Naive thymus-derived CD8-positive, alpha-beta T cell (primary cell): ENCODE measurements at regions not wholly inside any gene's neighbourhood (a gene's known extent, or its start where the extent isn't known, plus 50 kb on each side); places are given as distances from the start of the nearest gene placed in this dataset.
"Not testable (repeated sequence)": the region's sequence is repeated elsewhere in the genome, so short reads cannot be mapped to it uniquely, and the experiment has no call there.

ENCODE experiments used
- ATAC-seq, 2 donors: fragments of 150-1000 bp; cut with Tn5 transposase in 1 of 2; sonication (Bioruptor Pico), chemical (Tn5 transposase) in 1 of 2; 1 replicate in 1 of 2; 2 replicates in 1 of 2; pipeline ENCODE4 v1.10.0; 2021; ENCODE audit warnings: mild to moderate bottlenecking in 2 of 2, moderate library complexity in 2 of 2
- POLR2A ChIA-PET: fragments of 350-600 bp; sonication (Branson Sonifier 250); formaldehyde crosslinking; loops from one replicate; lab custom pipeline; 2021; ENCODE audit warnings: antibody characterized with exemption; lab: Charles Lee
- DNase-seq, 10 donors: peaks; one replicate each; pipeline versions ENCODE4 v3.0.0 to v3.0.0-alpha.2; 2020 to 2022
- H3K27ac Mint-ChIP-seq, 10 donors: one replicate each; pipeline ENCODE4 v1.8.0; 2020 to 2022; ENCODE audit warnings: mild to moderate bottlenecking in 10 of 10, mixed read lengths in 10 of 10, moderate library complexity in 4 of 10, inconsistent platforms in 1 of 10
- H3K27me3 Mint-ChIP-seq, 5 donors: one replicate each; pipeline ENCODE4 v1.8.0; 2021 to 2022; ENCODE audit warnings: mixed read lengths in 5 of 5
- H3K36me3 Mint-ChIP-seq, 3 donors: one replicate each; pipeline ENCODE4 v1.8.0; 2020 to 2022; ENCODE audit warnings: mixed read lengths in 3 of 3, mild to moderate bottlenecking in 2 of 3, inconsistent platforms in 1 of 3
- H3K4me1 Mint-ChIP-seq, 4 donors: one replicate each; pipeline ENCODE4 v1.8.0; 2021 to 2022; ENCODE audit warnings: mixed read lengths in 4 of 4
- H3K4me3 Mint-ChIP-seq, 10 donors: one replicate each; pipeline ENCODE4 v1.8.0; 2020 to 2022; ENCODE audit warnings: mild to moderate bottlenecking in 10 of 10, mixed read lengths in 10 of 10, moderate library complexity in 6 of 10, inconsistent platforms in 1 of 10
- H3K9me3 Mint-ChIP-seq, 9 donors: one replicate each; pipeline ENCODE4 v1.8.0; 2020 to 2022; ENCODE audit warnings: mixed read lengths in 9 of 9, mild to moderate bottlenecking in 3 of 9, inconsistent platforms in 1 of 9, moderate library complexity in 1 of 9

- H3K4me3 Mint-ChIP-seq, POLR2A ChIA-PET, H3K4me1 Mint-ChIP-seq: not testable (repeated sequence)
Measured at GRCh38 chr6:146939456-146939855, 264.8 kb upstream of the STXBP5 start.

DNA sequence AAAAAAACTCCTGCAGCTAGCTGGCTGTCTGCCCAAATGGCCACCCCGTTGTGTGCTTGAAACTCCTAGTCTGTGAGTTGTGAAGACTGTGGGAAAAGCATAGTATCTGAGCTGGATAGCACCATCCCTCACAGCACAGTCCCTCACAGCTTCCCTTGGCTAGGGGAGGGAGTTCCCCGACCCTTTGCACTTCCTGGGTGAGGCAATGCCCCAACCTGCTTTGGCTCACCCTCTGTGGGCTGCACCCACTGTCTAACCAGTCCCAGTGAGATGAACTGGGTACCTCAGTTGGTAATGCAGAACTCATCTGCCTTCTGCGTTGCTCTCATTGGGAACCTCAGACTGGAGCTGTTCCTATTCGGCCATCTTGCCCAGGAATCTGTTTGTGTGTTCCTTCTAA is 260.6 kb upstream of the STXBP5 start:
- DNase-seq (no peak), ATAC-seq (no peak)
- Mint-ChIP-seq H3K9me3 (peaks cover 0 to 38% (median 11%) of the 10 kb centered on the region in 9 donors), H3K4me3 (no peak overlapping the region), H3K27me3 (peaks cover 0 to 3% (median 0%) of the 10 kb centered on the region in 5 donors), H3K27ac (no peak overlapping the region), H3K4me1 (peaks cover 0 to 2% (median 0%) of the 10 kb centered on the region in 4 donors), H3K36me3 (peaks cover 0 to 19% (median 11%) of the 10 kb centered on the region in 3 donors)
- POLR2A ChIA-PET: no interaction called here

More at GRCh38 chr6:146939456-146939855, 264.8 kb upstream of the STXBP5 start:
- not testable (repeated sequence) for ATAC-seq, H3K27me3 Mint-ChIP-seq, DNase-seq, H3K27ac Mint-ChIP-seq
- Mint-ChIP-seq H3K9me3 (peaks cover 0 to 33% (median 13%) of the 10 kb centered on the region in 9 donors), H3K36me3 (peaks cover 0 to 14% (median 9%) of the 10 kb centered on the region in 3 donors)

DNA sequence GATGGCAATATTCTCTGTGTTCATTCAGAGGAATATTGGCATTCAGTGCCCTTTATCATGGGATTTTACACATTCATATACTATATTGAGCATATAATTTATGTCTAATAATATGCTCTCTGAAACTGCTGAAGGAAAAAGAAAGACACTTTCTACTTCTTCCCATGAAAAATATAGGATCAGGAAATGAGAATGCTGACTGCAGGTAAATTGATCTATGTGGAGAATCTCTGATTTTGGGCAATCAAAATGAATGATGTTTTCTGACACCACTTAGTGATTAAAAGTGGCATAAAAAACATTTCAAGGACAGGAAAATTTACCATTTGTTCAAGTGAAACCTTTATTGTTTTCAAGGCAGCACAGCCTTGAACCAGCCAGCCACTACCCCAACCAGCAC is 260.1 kb upstream of the STXBP5 start:
- H3K27me3 Mint-ChIP-seq: peaks cover 0 to 3% (median 0%) of the 10 kb centered on the region in 5 donors
- no peak overlapping the region for H3K27ac Mint-ChIP-seq
- H3K4me3 Mint-ChIP-seq: no peak overlapping the region
- H3K36me3 Mint-ChIP-seq: peaks cover 0 to 19% (median 11%) of the 10 kb centered on the region in 3 donors
- peaks cover 0 to 38% (median 11%) of the 10 kb centered on the region in 9 donors for H3K9me3 Mint-ChIP-seq
- peaks cover 0 to 2% (median 0%) of the 10 kb centered on the region in 4 donors for H3K4me1 Mint-ChIP-seq
- ATAC-seq: no peak
- no peak for DNase-seq
- POLR2A ChIA-PET: no interaction called here

DNA sequence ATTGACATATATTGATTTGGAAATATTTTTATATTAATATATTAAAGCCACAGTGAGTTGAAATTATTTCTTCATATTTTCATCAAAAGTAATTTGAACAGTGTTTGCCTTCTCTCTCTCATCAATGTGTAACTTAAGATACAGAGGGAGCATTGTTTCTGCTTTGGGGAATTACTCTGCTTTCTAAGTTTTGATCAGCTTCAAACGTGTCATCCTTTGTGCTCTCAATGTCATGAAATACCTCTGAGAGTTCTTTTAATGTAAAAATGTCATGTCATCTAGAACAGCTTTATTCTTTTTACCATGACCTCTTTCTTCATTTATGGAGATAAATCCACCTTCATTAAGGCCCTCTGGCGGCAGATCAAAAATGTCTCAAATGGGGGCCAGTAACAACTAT is 259.4 kb upstream of the STXBP5 start:
- H3K4me1 Mint-ChIP-seq: peaks cover 0 to 4% (median 0%) of the 10 kb centered on the region in 4 donors
- H3K27ac Mint-ChIP-seq: no peak overlapping the region
- DNase-seq (no peak), ATAC-seq (no peak)
- POLR2A ChIA-PET: no interaction called here
- no peak overlapping the region for H3K4me3 Mint-ChIP-seq
- peaks cover 0 to 19% (median 11%) of the 10 kb centered on the region in 3 donors for H3K36me3 Mint-ChIP-seq
- peaks cover 0 to 38% (median 11%) of the 10 kb centered on the region in 9 donors for H3K9me3 Mint-ChIP-seq
- peaks cover 0 to 3% (median 0%) of the 10 kb centered on the region in 5 donors for H3K27me3 Mint-ChIP-seq

GRCh38 chr6:146946559-146946958 is 257.7 kb upstream of the STXBP5 start:
- Mint-ChIP-seq H3K4me3 (no peak overlapping the region), H3K36me3 (peaks cover 0 to 18% (median 11%) of the 10 kb centered on the region in 3 donors), H3K9me3 (peaks cover 0 to 31% (median 10%) of the 10 kb centered on the region in 9 donors), H3K27me3 (peaks cover 0 to 3% (median 0%) of the 10 kb centered on the region in 5 donors), H3K4me1 (peaks cover 8 to 14% (median 11%) of the 10 kb centered on the region in 4 donors), H3K27ac (no peak overlapping the region)
- POLR2A ChIA-PET: no interaction called here
- ATAC-seq: no peak
- DNase-seq: no peak

DNA sequence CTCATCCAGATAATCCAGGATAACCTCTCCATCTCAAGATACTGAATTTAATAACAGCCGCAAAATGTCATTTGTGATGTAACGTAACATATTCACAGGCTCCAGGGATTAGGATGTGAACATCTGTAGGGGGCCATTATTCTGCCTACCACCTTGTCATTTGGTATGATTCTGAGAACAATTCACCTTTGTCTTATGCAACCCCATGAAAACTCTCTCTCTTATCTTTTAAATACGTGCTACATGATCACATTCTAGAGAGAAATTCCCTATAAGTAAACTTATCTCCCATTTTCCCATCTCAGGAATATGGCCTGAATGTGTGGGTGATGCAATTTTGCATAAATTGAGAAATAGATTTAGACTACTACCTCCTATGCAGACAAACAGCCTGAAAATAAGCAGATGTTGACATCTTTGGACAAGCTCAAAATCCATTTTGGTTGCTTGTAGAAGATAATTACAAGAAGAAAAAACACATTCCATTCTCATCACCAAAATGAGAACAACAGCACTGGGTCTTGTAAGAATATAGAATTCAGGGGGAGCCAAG is 255.4 kb upstream of the STXBP5 start:
- ATAC-seq (no peak), DNase-seq (no peak)
- Mint-ChIP-seq H3K27ac (peak overlapping the region in 1 of 10 donors; percentile 29), H3K4me1 (peaks cover 8 to 14% (median 10%) of the 10 kb centered on the region in 4 donors), H3K36me3 (peaks cover 0 to 5% (median 3%) of the 10 kb centered on the region in 3 donors), H3K4me3 (no peak overlapping the region), H3K27me3 (no peaks in the 10 kb centered on the region), H3K9me3 (peaks cover 0 to 11% (median 3%) of the 10 kb centered on the region in 9 donors)
- POLR2A ChIA-PET: no interaction called here

DNA sequence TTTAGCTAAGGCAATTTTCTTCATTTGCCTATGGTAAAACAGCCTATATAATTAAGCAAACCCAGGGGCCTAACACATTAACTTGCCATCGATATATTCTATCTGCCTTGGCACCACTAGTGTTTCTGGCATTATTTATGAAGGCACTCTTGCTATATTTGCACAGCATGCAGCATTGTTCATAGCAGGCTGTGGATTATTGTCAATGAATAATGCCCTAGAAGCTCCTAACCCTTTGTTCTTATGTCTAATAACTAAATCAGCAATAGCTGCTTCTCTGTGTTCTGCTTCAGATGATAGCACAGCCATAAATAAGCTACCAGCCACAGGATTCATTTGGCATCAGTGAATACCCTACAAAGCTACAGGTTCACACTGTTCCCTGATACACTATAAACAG is 254.8 kb upstream of the STXBP5 start:
- Mint-ChIP-seq H3K27me3 (no peaks in the 10 kb centered on the region), H3K4me1 (peaks cover 8 to 14% (median 10%) of the 10 kb centered on the region in 4 donors), H3K9me3 (peaks cover 0 to 6% (median under 1%) of the 10 kb centered on the region in 9 donors), H3K4me3 (no peak overlapping the region), H3K27ac (no peak overlapping the region), H3K36me3 (peaks cover 0 to 5% (median 3%) of the 10 kb centered on the region in 3 donors)
- ATAC-seq (no peak), DNase-seq (no peak)
- POLR2A ChIA-PET: no interaction called here

DNA sequence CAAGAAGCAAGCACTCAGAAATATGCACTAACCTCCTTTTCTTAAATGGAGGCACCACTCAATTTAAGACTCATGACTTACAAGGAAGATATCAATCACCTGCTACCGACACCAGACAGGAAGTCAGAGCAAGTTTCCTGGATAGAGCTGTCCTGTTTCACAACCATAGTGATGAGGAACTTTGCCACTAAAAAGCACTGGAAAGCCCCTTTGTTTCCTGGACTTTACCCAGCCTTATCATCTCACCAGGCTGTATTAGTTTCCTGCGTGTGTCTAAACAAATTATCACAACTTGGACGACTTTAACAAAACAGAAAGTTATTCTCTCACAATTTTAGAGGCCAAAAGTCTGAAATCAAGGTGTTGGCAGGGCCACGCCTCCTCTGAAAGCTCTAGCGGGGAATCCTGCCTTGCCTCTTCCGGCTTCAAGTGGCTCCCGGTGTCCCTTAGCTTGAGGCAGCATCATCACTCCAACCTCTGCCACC is 253.8 kb upstream of the STXBP5 start:
- Mint-ChIP-seq H3K9me3 (no peaks in the 10 kb centered on the region), H3K27me3 (no peaks in the 10 kb centered on the region), H3K36me3 (no peaks in the 10 kb centered on the region), H3K4me3 (peak overlapping the region in 4 of 10 donors; percentile 24 to 41 (median 26)), H3K27ac (peak overlapping the region in 4 of 10 donors; percentile 1 to 26 (median 20)), H3K4me1 (peaks cover 8 to 14% (median 10%) of the 10 kb centered on the region in 4 donors)
- DNase-seq (peak in 2 of 10 donors; percentile 1 to 7), ATAC-seq (peak in 1 of 2 donors; percentile 68)
- POLR2A ChIA-PET: no interaction called here

DNA sequence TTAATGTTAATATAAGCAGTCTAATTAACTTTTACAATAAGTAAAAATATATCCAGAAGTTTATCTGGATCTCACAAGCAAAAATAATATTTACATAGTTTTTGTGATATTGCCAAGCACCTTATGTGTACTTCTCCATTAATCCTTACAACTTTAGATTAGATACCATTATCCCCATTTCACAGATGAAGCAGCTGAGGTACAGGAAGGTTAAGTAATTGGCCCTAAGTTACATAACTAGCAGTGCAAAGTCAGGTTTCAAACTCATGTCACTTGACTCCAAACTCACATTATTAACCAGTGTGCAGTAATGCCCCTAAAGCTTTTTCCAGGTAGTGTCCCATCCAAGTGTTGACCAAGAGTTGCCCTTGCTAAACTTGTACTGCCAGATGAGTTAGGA is 248.6 kb upstream of the STXBP5 start:
- H3K27ac Mint-ChIP-seq: no peak overlapping the region
- POLR2A ChIA-PET: no interaction called here
- no peak for ATAC-seq

GRCh38 chr6:146957181-146958093 is 246.8 kb upstream of the STXBP5 start:
- Mint-ChIP-seq H3K27ac (no peak overlapping the region), H3K4me3 (no peak overlapping the region), H3K4me1 (no peaks in the 10 kb centered on the region), H3K27me3 (no peaks in the 10 kb centered on the region), H3K36me3 (no peaks in the 10 kb centered on the region), H3K9me3 (peaks cover 0 to 3% (median 0%) of the 10 kb centered on the region in 9 donors)
- DNase-seq (no peak), ATAC-seq (no peak)
- POLR2A ChIA-PET: no interaction called here

More for the DNA sequence above, 248.6 kb upstream of the STXBP5 start:
- H3K36me3 Mint-ChIP-seq: no peaks in the 10 kb centered on the region
- no peaks in the 10 kb centered on the region for H3K27me3 Mint-ChIP-seq
- no peak for DNase-seq
- H3K4me3 Mint-ChIP-seq: no peak overlapping the region
- peaks cover 2 to 7% (median 3%) of the 10 kb centered on the region in 4 donors for H3K4me1 Mint-ChIP-seq
- H3K9me3 Mint-ChIP-seq: no peaks in the 10 kb centered on the region

DNA sequence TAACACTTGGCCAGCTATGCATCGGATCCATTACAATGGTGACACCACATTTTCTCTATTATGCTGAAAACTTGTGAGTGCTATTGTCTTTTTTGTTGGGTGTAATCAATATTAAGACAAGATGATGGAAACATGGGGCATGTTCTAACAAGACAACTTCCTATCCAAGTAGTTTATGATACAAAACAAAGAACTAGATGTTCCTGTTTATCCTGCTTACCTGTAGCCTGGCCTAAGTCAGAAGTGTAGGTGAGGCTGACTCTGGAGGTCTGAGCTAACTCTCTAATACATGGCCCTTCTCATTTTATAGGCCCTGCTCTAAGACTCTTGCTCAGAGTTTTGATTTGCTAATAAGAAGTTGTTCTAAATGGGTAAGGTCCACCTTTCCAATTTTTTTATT is 242.4 kb upstream of the STXBP5 start:
- Mint-ChIP-seq H3K36me3 (peaks cover 3 to 16% (median 16%) of the 10 kb centered on the region in 3 donors), H3K27ac (no peak overlapping the region), H3K9me3 (peaks cover 5 to 28% (median 23%) of the 10 kb centered on the region in 9 donors), H3K27me3 (no peaks in the 10 kb centered on the region), H3K4me3 (no peak overlapping the region), H3K4me1 (peaks cover 0 to 2% (median 0%) of the 10 kb centered on the region in 4 donors)
- ATAC-seq (no peak), DNase-seq (no peak)
- POLR2A ChIA-PET: no interaction called here

- POLR2A ChIA-PET: no interaction called here
- H3K27me3 Mint-ChIP-seq: no peaks in the 10 kb centered on the region
- peaks cover 7 to 33% (median 24%) of the 10 kb centered on the region in 9 donors for H3K9me3 Mint-ChIP-seq
- DNase-seq: no peak
- peaks cover 3 to 16% (median 16%) of the 10 kb centered on the region in 3 donors for H3K36me3 Mint-ChIP-seq
- no peak overlapping the region for H3K4me3 Mint-ChIP-seq
- ATAC-seq: no peak
- H3K27ac Mint-ChIP-seq: peak overlapping the region in 1 of 10 donors; percentile 51
- H3K4me1 Mint-ChIP-seq: peaks cover 0 to 2% (median 0%) of the 10 kb centered on the region in 4 donors
Measured at GRCh38 chr6:146962329-146962728, 241.9 kb upstream of the STXBP5 start.
